ENCODE measurements at regions not wholly inside any gene's neighbourhood (a gene's known extent, or its start where the extent isn't known, plus 50 kb on each side); places are given as distances from the start of the nearest gene placed in this dataset.

DNA sequence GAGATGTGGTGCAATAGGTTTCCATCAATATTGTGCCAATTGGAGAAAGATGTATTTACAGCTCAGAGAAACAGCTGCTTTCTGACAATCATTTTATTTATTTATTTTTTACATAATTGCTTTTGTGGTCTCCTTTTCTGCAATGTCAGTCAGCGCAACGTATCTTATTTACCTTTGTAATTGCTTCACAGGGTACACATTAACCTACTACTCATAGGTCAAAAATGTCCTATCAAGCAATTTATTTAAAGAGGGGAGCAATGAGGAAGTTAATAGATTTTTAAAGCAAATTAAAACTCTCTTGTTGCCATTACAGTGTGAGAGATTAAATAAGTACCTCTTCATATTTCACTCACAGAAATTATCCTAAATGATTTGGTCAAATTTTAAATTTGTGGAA is 291.0 kb downstream of the CALCRL start:
- TF ChIP-seq CTCF (IDR thresholded peaks at IDR 0.05) (no peak), EP300 (IDR thresholded peaks at IDR 0.05) (no peak)

Data from upper lobe of left lung (tissue), 4 donors.